ENCODE measurements at regions not wholly inside any gene's neighbourhood (a gene's known extent, or its start where the extent isn't known, plus 50 kb on each side); places are given as distances from the start of the nearest gene placed in this dataset.

- no peaks in the 10 kb centered on the region for H3K27me3 ChIP-seq (replicated peaks; ENCODE audit: insufficient read depth, low read depth, low read length, poor library complexity)
- no peaks in the 10 kb centered on the region for H3K36me3 ChIP-seq (ENCODE audit: insufficient read depth, low read length, poor library complexity, severe bottlenecking)
- no peak for DNase-seq (ENCODE audit: low spot score)
- H3K4me3 ChIP-seq (ENCODE audit: low read depth, low read length, poor library complexity, severe bottlenecking), result no peak overlapping the region
- POLR2A ChIA-PET (ENCODE audit: low non-redundant PET), result no interaction called here
- no TSS peak for BruUV-seq (replicated peaks)
- H3K9me3 ChIP-seq (ENCODE audit: low read depth, low read length, poor library complexity, severe bottlenecking), result no peaks in the 10 kb centered on the region
- no peak for TF ChIP-seq CTCF (conservative IDR thresholded peaks at IDR 0.05; ENCODE audit: low read depth, low read length)
- TF ChIP-seq EZH2 (IDR thresholded peaks at IDR 0.05; ENCODE audit: borderline replicate concordance, low read depth, low read length, poor library complexity, severe bottlenecking), result no peak
- no peaks in the 10 kb centered on the region for H3K4me1 ChIP-seq (ENCODE audit: insufficient read depth, low read length, poor library complexity, severe bottlenecking)
- H3K27ac ChIP-seq (ENCODE audit: low read depth, low read length, poor library complexity, severe bottlenecking), result no peak overlapping the region
- intact Hi-C loops (cut with micrococcal nuclease; ENCODE audit: unreplicated experiment), result no loop called here
- CTCF ChIA-PET, result no interaction called here
Measured at GRCh38 chr2:138170485-138170884, 206.2 kb downstream of the HNMT start.

- ChIA-PET CTCF (no interaction called here), POLR2A (ENCODE audit: low non-redundant PET) (no interaction called here)
- TF ChIP-seq EZH2 (IDR thresholded peaks at IDR 0.05; ENCODE audit: borderline replicate concordance, low read depth, low read length, poor library complexity, severe bottlenecking) (no peak), CTCF (conservative IDR thresholded peaks at IDR 0.05; ENCODE audit: low read depth, low read length) (no peak)
- no peak for DNase-seq (ENCODE audit: low spot score)
- Histone ChIP-seq H3K27ac (ENCODE audit: low read depth, low read length, poor library complexity, severe bottlenecking) (no peak overlapping the region), H3K9me3 (ENCODE audit: low read depth, low read length, poor library complexity, severe bottlenecking) (no peaks in the 10 kb centered on the region), H3K36me3 (ENCODE audit: insufficient read depth, low read length, poor library complexity, severe bottlenecking) (no peaks in the 10 kb centered on the region), H3K27me3 (replicated peaks; ENCODE audit: insufficient read depth, low read depth, low read length, poor library complexity) (no peaks in the 10 kb centered on the region), H3K4me1 (ENCODE audit: insufficient read depth, low read length, poor library complexity, severe bottlenecking) (no peaks in the 10 kb centered on the region), H3K4me3 (ENCODE audit: low read depth, low read length, poor library complexity, severe bottlenecking) (no peak overlapping the region)
- intact Hi-C loops (cut with micrococcal nuclease; ENCODE audit: unreplicated experiment), result no loop called here
- BruUV-seq (replicated peaks), result no TSS peak
Measured at GRCh38 chr2:138171244-138171643, 207.0 kb downstream of the HNMT start.

DNA sequence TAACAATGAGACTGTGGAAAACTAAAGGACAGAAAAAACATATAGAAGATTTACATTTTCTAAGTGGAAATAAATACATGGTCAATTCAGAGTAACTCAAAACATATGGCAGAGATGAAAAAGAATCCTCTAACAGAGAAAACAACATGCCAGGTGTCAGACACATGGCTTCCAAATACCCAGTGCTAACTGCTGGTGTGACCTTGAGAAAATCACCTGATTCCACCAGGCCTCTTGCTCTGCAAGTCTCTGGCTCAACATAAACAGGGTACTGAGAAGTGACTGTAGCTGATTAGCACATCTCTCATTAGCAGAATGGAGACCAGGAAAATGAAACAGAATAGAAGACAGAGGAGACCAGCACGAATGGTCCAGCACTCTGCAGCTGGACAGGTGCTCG lies 210.8 kb downstream of the HNMT start:
- H3K27me3 ChIP-seq (replicated peaks; ENCODE audit: insufficient read depth, low read depth, low read length, poor library complexity), result no peaks in the 10 kb centered on the region
- no peak overlapping the region for H3K4me3 ChIP-seq (ENCODE audit: low read depth, low read length, poor library complexity, severe bottlenecking)
- no TSS peak for BruUV-seq (replicated peaks)
- no peaks in the 10 kb centered on the region for H3K9me3 ChIP-seq (ENCODE audit: low read depth, low read length, poor library complexity, severe bottlenecking)
- ChIA-PET POLR2A (ENCODE audit: low non-redundant PET) (no interaction called here), CTCF (no interaction called here)
- no peaks in the 10 kb centered on the region for H3K4me1 ChIP-seq (ENCODE audit: insufficient read depth, low read length, poor library complexity, severe bottlenecking)
- no peaks in the 10 kb centered on the region for H3K36me3 ChIP-seq (ENCODE audit: insufficient read depth, low read length, poor library complexity, severe bottlenecking)
- H3K27ac ChIP-seq (ENCODE audit: low read depth, low read length, poor library complexity, severe bottlenecking), result no peak overlapping the region
- TF ChIP-seq EZH2 (IDR thresholded peaks at IDR 0.05; ENCODE audit: borderline replicate concordance, low read depth, low read length, poor library complexity, severe bottlenecking) (no peak), CTCF (conservative IDR thresholded peaks at IDR 0.05; ENCODE audit: low read depth, low read length) (no peak)
- DNase-seq (ENCODE audit: low spot score), result no peak
- intact Hi-C loops (cut with micrococcal nuclease; ENCODE audit: unreplicated experiment), result no loop called here
